ENCODE measurements at regions not wholly inside any gene's neighbourhood (a gene's known extent, or its start where the extent isn't known, plus 50 kb on each side); places are given as distances from the start of the nearest gene placed in this dataset.

DNA sequence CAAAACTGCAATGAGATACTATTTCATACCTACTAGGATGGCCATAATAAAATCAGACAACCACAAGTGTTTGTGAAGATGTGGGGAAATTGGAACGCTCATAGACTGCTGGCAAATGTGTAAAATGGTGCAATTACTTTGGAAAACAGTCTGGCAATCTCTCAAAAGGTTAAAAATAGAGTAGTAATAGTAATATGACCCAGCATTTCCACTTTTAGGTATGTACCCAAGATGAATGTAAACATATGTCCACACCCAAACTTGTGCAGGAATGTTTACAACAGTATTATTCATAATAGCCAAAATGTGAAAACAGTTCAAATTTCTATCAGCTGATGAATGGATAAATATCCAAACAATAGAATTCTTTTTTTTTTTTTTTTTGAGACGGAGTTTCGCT is 731.6 kb upstream of the ANKRD30A start:
- no peaks in the 10 kb centered on the region for H3K27me3 ChIP-seq
- no peak overlapping the region for H3K4me3 ChIP-seq
- H3K9me3 ChIP-seq: no peaks in the 10 kb centered on the region
- no peaks in the 10 kb centered on the region for H3K4me1 ChIP-seq
- no peaks in the 10 kb centered on the region for H3K36me3 ChIP-seq
- TF ChIP-seq, protein P1, sequence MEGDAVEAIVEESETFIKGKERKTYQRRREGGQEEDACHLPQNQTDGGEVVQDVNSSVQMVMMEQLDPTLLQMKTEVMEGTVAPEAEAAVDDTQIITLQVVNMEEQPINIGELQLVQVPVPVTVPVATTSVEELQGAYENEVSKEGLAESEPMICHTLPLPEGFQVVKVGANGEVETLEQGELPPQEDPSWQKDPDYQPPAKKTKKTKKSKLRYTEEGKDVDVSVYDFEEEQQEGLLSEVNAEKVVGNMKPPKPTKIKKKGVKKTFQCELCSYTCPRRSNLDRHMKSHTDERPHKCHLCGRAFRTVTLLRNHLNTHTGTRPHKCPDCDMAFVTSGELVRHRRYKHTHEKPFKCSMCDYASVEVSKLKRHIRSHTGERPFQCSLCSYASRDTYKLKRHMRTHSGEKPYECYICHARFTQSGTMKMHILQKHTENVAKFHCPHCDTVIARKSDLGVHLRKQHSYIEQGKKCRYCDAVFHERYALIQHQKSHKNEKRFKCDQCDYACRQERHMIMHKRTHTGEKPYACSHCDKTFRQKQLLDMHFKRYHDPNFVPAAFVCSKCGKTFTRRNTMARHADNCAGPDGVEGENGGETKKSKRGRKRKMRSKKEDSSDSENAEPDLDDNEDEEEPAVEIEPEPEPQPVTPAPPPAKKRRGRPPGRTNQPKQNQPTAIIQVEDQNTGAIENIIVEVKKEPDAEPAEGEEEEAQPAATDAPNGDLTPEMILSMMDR (IDR thresholded peaks at IDR 0.05): no peak
- intact Hi-C loops (cut with DNase I): no loop called here
- no peak for DNase-seq (ENCODE audit: low spot score in 2 of 2)
- no peak overlapping the region for H3K27ac ChIP-seq

DNA sequence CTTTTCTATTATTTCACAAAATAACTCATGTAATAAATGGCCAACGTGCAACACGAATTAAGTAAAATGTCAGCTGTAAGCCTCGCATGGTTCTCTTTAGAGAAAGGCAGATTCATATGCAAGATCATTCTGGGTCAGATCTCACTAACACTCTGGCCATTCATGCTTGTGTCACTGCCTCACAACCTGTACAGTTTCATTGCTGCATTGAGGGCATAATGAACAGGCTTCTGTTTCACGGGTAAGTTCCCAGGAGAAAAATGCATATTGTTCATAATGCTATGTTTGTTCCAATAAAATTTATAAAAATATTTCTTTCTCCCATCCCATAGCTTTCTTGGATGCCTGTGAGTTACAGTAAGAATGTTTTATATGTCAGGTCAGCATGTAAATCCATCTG is 734.0 kb upstream of the ANKRD30A start:
- Histone ChIP-seq H3K4me3 (no peak overlapping the region), H3K36me3 (no peaks in the 10 kb centered on the region), H3K9me3 (no peaks in the 10 kb centered on the region), H3K27me3 (no peaks in the 10 kb centered on the region), H3K27ac (no peak overlapping the region), H3K4me1 (no peaks in the 10 kb centered on the region)
- DNase-seq (ENCODE audit: low spot score in 2 of 2): no peak
- intact Hi-C loops (cut with DNase I): no loop called here
- TF ChIP-seq, protein P1 (IDR thresholded peaks at IDR 0.05): no peak

DNA sequence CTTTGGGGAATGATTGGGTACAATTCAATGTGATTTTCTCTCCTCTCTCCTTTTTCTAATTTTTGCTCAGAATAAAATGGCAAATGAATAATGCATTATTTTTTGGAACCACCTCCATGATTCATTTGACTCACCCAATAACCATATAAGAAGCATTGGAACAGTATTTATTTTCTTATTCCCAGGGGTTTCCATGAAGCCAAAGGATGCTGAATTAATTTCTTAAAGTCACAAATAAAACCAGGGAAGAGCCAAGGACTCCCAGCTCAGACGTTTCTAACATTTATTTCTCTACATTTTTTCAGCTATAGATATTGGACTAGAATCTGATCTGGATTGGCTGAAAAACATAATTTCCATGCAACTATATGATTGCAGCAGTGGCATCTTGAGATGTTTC is 735.2 kb upstream of the ANKRD30A start:
- no peak for DNase-seq (ENCODE audit: low spot score in 2 of 2)
- H3K27me3 ChIP-seq: no peaks in the 10 kb centered on the region
- intact Hi-C loops (cut with DNase I): no loop called here
- no peaks in the 10 kb centered on the region for H3K4me1 ChIP-seq
- H3K27ac ChIP-seq: no peak overlapping the region
- no peak overlapping the region for H3K4me3 ChIP-seq
- TF ChIP-seq, protein P1 (IDR thresholded peaks at IDR 0.05): no peak
- H3K9me3 ChIP-seq: no peaks in the 10 kb centered on the region
- H3K36me3 ChIP-seq: no peaks in the 10 kb centered on the region

DNA sequence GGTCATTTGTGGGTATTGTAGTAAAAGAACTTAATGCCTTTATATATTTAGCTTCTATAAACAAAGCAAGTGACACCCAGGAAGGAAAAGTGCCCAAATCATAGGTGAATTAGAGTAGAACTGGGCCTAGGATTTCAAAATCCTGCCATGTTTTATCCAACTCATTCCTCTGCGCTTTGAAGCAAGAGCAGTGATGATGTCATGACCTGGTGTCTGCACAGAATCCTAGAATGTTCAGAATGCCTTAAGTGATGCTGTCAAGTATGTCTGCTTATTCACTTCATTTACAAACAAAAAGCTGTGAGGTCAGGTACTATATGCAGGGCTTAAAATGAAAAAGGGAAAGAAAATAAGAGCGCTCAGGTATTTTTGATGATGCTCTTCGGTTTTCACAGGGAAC is 737.2 kb upstream of the ANKRD30A start:
- no peak overlapping the region for H3K4me3 ChIP-seq
- H3K4me1 ChIP-seq: no peaks in the 10 kb centered on the region
- H3K27ac ChIP-seq: no peak overlapping the region
- DNase-seq (ENCODE audit: low spot score in 2 of 2): no peak
- TF ChIP-seq, protein P1 (IDR thresholded peaks at IDR 0.05): no peak
- intact Hi-C loops (cut with DNase I): no loop called here
- no peaks in the 10 kb centered on the region for H3K27me3 ChIP-seq
- H3K36me3 ChIP-seq: no peaks in the 10 kb centered on the region
- no peaks in the 10 kb centered on the region for H3K9me3 ChIP-seq

DNA sequence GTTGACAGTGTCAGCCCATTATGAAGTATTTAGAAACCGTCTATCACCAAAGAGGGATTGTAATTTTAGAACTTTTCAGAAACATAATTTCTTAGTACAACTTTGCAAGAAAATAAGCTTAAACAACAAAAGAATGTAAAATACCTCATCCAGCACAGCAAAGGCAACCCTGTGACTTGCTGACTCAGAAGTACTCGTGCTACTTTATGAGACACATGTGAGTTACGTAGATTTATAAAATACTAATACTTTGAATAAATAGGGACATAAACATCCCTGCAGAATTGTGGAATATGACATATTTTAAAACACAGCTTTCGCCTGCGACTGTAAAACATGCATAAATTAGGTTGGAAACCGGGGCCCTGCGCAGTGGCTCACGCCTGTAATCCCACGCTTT is 739.7 kb upstream of the ANKRD30A start:
- Histone ChIP-seq H3K4me1 (no peaks in the 10 kb centered on the region), H3K9me3 (no peaks in the 10 kb centered on the region), H3K36me3 (no peaks in the 10 kb centered on the region), H3K27ac (no peak overlapping the region), H3K4me3 (no peak overlapping the region), H3K27me3 (no peaks in the 10 kb centered on the region)
- no peak for DNase-seq (ENCODE audit: low spot score in 2 of 2)
- TF ChIP-seq, protein P1 (IDR thresholded peaks at IDR 0.05): no peak
- intact Hi-C loops (cut with DNase I): no loop called here

DNA sequence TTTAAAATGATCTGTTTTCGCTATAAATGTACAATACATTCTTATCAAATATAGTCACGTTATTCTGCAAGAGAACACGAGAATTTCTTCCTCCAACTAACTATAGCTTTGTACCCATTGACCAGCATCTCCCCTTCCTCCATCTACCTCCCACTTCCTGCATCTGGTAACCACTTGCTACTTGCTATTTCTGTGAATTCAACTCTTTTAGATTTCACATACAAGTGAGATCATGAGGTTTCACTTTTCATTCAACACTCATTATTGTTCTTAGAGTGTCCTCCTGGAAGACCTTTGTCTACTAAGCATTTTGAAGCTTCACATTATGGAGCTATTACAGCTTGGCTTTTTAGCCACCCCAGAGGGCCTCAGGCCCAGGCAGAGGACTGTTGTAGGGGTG is 741.3 kb upstream of the FZD8 start:
- H3K27me3 ChIP-seq: no peaks in the 10 kb centered on the region
- no peaks in the 10 kb centered on the region for H3K4me1 ChIP-seq
- H3K9me3 ChIP-seq: peaks cover 0 to 4% of the 10 kb centered on the region in 2 donors
- intact Hi-C loops (cut with DNase I): no loop called here
- no peak overlapping the region for H3K27ac ChIP-seq
- H3K4me3 ChIP-seq: no peak overlapping the region
- no peaks in the 10 kb centered on the region for H3K36me3 ChIP-seq
- TF ChIP-seq, protein P1 (IDR thresholded peaks at IDR 0.05): no peak
- no peak for DNase-seq (ENCODE audit: low spot score in 2 of 2)

Data from ascending aorta (tissue), 2 donors.